HepG2 (cell line): ENCODE measurements at regions not wholly inside any gene's neighbourhood (a gene's known extent, or its start where the extent isn't known, plus 50 kb on each side); places are given as distances from the start of the nearest gene placed in this dataset.

Experiments used
- ATAC-seq: fragments of 200-7000 bp; cut with Tn5 transposase; 3 replicates; pipeline ENCODE4 v1.9.1; 2020; ENCODE audit warnings: mild to moderate bottlenecking, moderate library complexity
- BruUV-seq: library from RNA; stranded (reverse); fragments of 400-500 nt; replicated peaks from 2 replicates; lab custom pipeline; 2021; lab: Mats Ljungman, UMichigan
- CTCF ChIA-PET: fragments of 300-600 bp; formaldehyde crosslinking; extraction: SDS; loops from one replicate; lab custom pipeline; 2021; ENCODE audit warnings: low total read pairs, inconsistent platforms, low intra/inter-chr PET ratio; lab: Yijun Ruan, JAX
- POLR2A ChIA-PET: fragments of 350-600 bp; sonication (Branson Sonifier 250); formaldehyde crosslinking; loops from one replicate; lab custom pipeline; 2020; ENCODE audit warnings: antibody characterized with exemption, inconsistent platforms; lab: Yijun Ruan, JAX
- DNase-seq: peaks from one replicate; pipeline ENCODE4 v3.0.0-alpha.2; 2015; ENCODE audit warnings: low spot score
- FAIRE-seq: peaks from 3 replicates; lab custom pipeline; 2011; peaks lifted over from hg19 to GRCh38; lab: Jason Lieb, UNC
- H2AFZ ChIP-seq: one replicate; pipeline ENCODE4 v1.6.1; 2011; ENCODE audit warnings: low read length, inconsistent platforms
- H3K27ac ChIP-seq: fragments of 300-600 bp; 3 replicates; pipeline ENCODE4 v1.8.0; 2011; ENCODE audit warnings: mixed run types, mild to moderate bottlenecking, mixed read lengths, low read length, inconsistent platforms; ENCODE audit not compliant: insufficient read depth; ENCODE audit errors: extremely low read length
- H3K27me3 ChIP-seq, 2 experiments: fragments of 200-600 bp in 1 of 2; 2 replicates in 1 of 2; 3 replicates in 1 of 2; pipeline versions ENCODE4 v1.6.0 to v1.8.0; 2011; ENCODE audit warnings: low read length in 2 of 2, mild to moderate bottlenecking in 2 of 2, moderate library complexity in 2 of 2, inconsistent platforms in 1 of 2; ENCODE audit not compliant: insufficient read depth in 2 of 2, control insufficient read depth in 1 of 2
- H3K36me3 ChIP-seq, 2 experiments: fragments of 200-600 bp in 1 of 2; replicated peaks in 1 of 2; 2 replicates in 1 of 2; 3 replicates in 1 of 2; pipeline versions ENCODE4 v1.5.1 to v1.8.0; 2011; ENCODE audit warnings: low read length in 2 of 2, inconsistent platforms in 1 of 2; ENCODE audit not compliant: insufficient read depth in 2 of 2, control insufficient read depth in 1 of 2
- H3K4me1 ChIP-seq: 2 replicates; pipeline ENCODE4 v1.5.1; 2012; ENCODE audit warnings: low read length, inconsistent platforms; ENCODE audit not compliant: insufficient read depth
- H3K4me2 ChIP-seq: 2 replicates; pipeline ENCODE4 v1.6.0; 2011; ENCODE audit warnings: low read depth, low read length, inconsistent platforms
- H3K4me3 ChIP-seq, 3 experiments: fragments of 200-600 bp in 1 of 3; sonication (generic), shearing (Covaris generic) in 1 of 3; replicated peaks in 1 of 3; 2 replicates each; pipeline ENCODE4 v1.5.1; 2011 to 2016; ENCODE audit warnings: low read length in 3 of 3, inconsistent platforms in 2 of 3, low read depth in 2 of 3, mild to moderate bottlenecking in 2 of 3, control low read depth in 1 of 3, mixed read lengths in 1 of 3; ENCODE audit not compliant: insufficient read depth in 1 of 3
- H3K79me2 ChIP-seq: one replicate; pipeline ENCODE4 v1.6.1; 2011; ENCODE audit warnings: low read length, inconsistent platforms; ENCODE audit not compliant: insufficient read depth
- H3K9ac ChIP-seq: 2 replicates; pipeline ENCODE4 v1.6.0; 2011; ENCODE audit warnings: mild to moderate bottlenecking, low read depth, low read length, inconsistent platforms; ENCODE audit not compliant: insufficient read depth
- H3K9me3 ChIP-seq: 2 replicates; pipeline ENCODE4 v1.5.1; 2012; ENCODE audit warnings: mild to moderate bottlenecking, low read length
- H4K20me1 ChIP-seq: 2 replicates; pipeline ENCODE4 v1.6.0; 2011; ENCODE audit warnings: inconsistent platforms, mild to moderate bottlenecking, low read length, moderate library complexity; ENCODE audit not compliant: insufficient read depth
- AHR ChIP-seq: IDR thresholded peaks from 2 replicates; pipeline ENCODE4 v1.6.1; 2018; ENCODE audit warnings: missing genetic modification reagents, missing compliant biosample characterization
- ELF1 ChIP-seq: sonication (generic); formaldehyde crosslinking; IDR thresholded peaks from 2 replicates; pipeline ENCODE4 v1.4.0; 2020; ENCODE audit warnings: missing genetic modification reagents
- HOXA3 ChIP-seq: sonication (generic); formaldehyde crosslinking; IDR thresholded peaks from 2 replicates; pipeline ENCODE4 v1.5.0; 2020; ENCODE audit warnings: missing genetic modification reagents
- NCOR1 ChIP-seq: fragments of 200-600 bp; sonication (generic); IDR thresholded peaks from 2 replicates; pipeline ENCODE4 v1.7.0; 2017; ENCODE audit warnings: antibody characterized with exemption, low read length, borderline replicate concordance
- PCBP2 ChIP-seq: fragments of 200-400 bp; formaldehyde crosslinking; optimal IDR thresholded peaks from 2 replicates; pipeline ENCODE3; 2018; ENCODE audit warnings: low read length, low read depth; ENCODE audit not compliant: poor library complexity, severe bottlenecking
- SP140L ChIP-seq: sonication (generic); formaldehyde crosslinking; IDR thresholded peaks from 2 replicates; pipeline ENCODE4 v1.4.0; 2020; ENCODE audit warnings: missing genetic modification reagents, borderline replicate concordance
- ZBTB7A ChIP-seq: sonication (generic); formaldehyde crosslinking; IDR thresholded peaks from 2 replicates; pipeline ENCODE4 v1.8.0; 2022; ENCODE audit warnings: mild to moderate bottlenecking, missing genetic modification reagents
- ZNF180 ChIP-seq: sonication (generic); formaldehyde crosslinking; IDR thresholded peaks from 2 replicates; pipeline ENCODE4 v1.4.0; 2020; ENCODE audit warnings: low read depth, missing genetic modification reagents, borderline replicate concordance
- ZNF256 ChIP-seq: sonication (generic); formaldehyde crosslinking; conservative IDR thresholded peaks from 2 replicates; pipeline ENCODE4 v1.4.0; 2020; ENCODE audit warnings: missing genetic modification reagents
- ZNF644 ChIP-seq: IDR thresholded peaks from 2 replicates; pipeline ENCODE4 v1.6.1; 2016; ENCODE audit warnings: low read depth
- ZSCAN12 ChIP-seq: sonication (generic); formaldehyde crosslinking; IDR thresholded peaks from 2 replicates; pipeline ENCODE4 v1.9.0; 2021; ENCODE audit warnings: mild to moderate bottlenecking, missing genetic modification reagents
- WGBS: methylation state at CpG from one replicate; pipeline ENCODE4 v1.1.6; 2017; ENCODE audit warnings: low lambda C conversion rate; 5-methylcytosine and 5-hydroxymethylcytosine counted together
- in situ Hi-C: cut with HindIII; loops from 2 replicates; pipeline ENCODE4 v1.10.0; 2017; ENCODE audit warnings: low pct_unique_long_range_greater_than_20kb; ENCODE audit not compliant: extremely low pct_ligation_motif_present
- intact Hi-C: fragments of 100-400 bp; cut with micrococcal nuclease; formaldehyde crosslinking; loops from one replicate; pipeline ENCODE4 v1.10.0; 2022; ENCODE audit not compliant: unreplicated experiment
- TF ChIP-seq, protein P1 (sequence below): sonication (generic); formaldehyde crosslinking; IDR thresholded peaks from 2 replicates; pipeline ENCODE4; 2020; ENCODE audit warnings: missing genetic modification reagents, mild to moderate bottlenecking, borderline replicate concordance
- TF ChIP-seq, protein P2 (sequence below): sonication (generic); formaldehyde crosslinking; IDR thresholded peaks from 2 replicates; pipeline ENCODE4 v1.8.1; 2022; ENCODE audit warnings: low read depth, mild to moderate bottlenecking, missing genetic modification reagents
- TF ChIP-seq, protein P3 (sequence below): IDR thresholded peaks from 2 replicates; pipeline ENCODE4 v1.6.1; 2016; ENCODE audit warnings: missing compliant biosample characterization, missing genetic modification reagents, borderline replicate concordance

DNA sequence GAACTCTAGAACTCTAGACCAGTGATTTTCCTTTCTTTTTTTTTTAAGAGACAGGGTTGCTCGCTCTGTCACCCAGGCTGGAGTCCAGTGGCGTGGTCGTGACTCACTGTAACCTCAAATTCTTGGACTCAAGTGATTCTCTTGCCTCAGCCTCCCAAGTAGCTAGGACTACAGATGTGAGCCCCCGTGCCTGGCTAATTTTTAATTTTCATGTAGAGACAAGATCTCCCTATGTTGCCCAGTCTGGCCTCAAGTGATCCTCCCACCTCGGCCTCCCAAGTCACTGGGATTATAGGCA lies 359.6 kb downstream of the SHQ1 start (continued):
- TF ChIP-seq, protein P1, sequence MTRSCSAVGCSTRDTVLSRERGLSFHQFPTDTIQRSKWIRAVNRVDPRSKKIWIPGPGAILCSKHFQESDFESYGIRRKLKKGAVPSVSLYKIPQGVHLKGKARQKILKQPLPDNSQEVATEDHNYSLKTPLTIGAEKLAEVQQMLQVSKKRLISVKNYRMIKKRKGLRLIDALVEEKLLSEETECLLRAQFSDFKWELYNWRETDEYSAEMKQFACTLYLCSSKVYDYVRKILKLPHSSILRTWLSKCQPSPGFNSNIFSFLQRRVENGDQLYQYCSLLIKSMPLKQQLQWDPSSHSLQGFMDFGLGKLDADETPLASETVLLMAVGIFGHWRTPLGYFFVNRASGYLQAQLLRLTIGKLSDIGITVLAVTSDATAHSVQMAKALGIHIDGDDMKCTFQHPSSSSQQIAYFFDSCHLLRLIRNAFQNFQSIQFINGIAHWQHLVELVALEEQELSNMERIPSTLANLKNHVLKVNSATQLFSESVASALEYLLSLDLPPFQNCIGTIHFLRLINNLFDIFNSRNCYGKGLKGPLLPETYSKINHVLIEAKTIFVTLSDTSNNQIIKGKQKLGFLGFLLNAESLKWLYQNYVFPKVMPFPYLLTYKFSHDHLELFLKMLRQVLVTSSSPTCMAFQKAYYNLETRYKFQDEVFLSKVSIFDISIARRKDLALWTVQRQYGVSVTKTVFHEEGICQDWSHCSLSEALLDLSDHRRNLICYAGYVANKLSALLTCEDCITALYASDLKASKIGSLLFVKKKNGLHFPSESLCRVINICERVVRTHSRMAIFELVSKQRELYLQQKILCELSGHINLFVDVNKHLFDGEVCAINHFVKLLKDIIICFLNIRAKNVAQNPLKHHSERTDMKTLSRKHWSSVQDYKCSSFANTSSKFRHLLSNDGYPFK (CRISPR knock-in tag), result no peak
- TF ChIP-seq AHR (no peak), ZBTB7A (no peak), ELF1 (CRISPR knock-in tag) (no peak)

DNA sequence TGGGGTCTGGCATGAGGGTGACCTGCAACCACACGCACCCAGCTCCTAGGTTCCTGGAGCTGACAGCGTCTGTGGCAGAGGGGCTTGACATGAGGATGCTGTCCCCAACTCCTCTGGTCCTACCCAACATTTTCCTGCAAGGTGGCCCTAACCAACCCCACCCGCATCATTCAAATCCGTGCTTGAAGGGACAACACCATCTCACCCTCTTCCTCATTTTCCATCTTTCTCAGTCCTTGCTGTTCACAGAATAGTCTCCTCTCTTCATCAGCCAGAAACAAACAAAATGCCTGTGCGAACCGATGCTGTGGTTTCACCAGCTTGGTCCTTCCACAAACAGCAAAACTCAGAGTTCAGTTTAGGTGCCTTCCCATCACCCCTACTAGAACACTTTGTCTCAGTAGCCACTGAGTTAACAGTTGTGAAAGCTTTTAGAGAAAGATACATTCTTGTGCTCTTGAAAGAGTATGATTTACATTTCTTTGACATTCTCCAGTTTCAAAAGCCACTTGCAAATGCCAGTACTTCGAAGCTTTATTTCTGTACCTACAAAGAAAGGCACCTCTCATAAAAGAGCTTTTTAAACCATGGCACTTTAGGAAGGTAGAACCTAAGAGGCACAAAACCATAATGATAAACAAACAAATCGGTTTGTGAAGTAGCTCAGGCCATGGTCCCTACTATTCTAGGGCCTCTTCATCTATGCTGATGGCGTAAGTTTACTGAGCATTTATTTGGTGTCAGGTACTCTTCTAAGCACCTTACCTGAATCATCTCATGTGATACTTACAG lies 360.1 kb downstream of the SHQ1 start:
- H3K36me3 ChIP-seq, result no peaks in the 10 kb centered on the region
- FAIRE-seq, result no peak
- CTCF ChIA-PET, result no interaction called here
- H3K4me1 ChIP-seq, result peaks cover 28% of the 10 kb centered on the region
- H3K79me2 ChIP-seq, result no peaks in the 10 kb centered on the region
- H3K27ac ChIP-seq, result no peak overlapping the region
- ATAC-seq, result peak; percentile 20; the same call in 1 of the 3 replicates
- DNase-seq, result no peak
- H4K20me1 ChIP-seq, result no peaks in the 10 kb centered on the region
- peak overlapping the region; percentile 42 for H3K4me2 ChIP-seq
- no TSS peak for BruUV-seq
- no peaks in the 10 kb centered on the region for H3K9me3 ChIP-seq
- no peak for TF ChIP-seq PCBP2
- TF ChIP-seq, protein P2, sequence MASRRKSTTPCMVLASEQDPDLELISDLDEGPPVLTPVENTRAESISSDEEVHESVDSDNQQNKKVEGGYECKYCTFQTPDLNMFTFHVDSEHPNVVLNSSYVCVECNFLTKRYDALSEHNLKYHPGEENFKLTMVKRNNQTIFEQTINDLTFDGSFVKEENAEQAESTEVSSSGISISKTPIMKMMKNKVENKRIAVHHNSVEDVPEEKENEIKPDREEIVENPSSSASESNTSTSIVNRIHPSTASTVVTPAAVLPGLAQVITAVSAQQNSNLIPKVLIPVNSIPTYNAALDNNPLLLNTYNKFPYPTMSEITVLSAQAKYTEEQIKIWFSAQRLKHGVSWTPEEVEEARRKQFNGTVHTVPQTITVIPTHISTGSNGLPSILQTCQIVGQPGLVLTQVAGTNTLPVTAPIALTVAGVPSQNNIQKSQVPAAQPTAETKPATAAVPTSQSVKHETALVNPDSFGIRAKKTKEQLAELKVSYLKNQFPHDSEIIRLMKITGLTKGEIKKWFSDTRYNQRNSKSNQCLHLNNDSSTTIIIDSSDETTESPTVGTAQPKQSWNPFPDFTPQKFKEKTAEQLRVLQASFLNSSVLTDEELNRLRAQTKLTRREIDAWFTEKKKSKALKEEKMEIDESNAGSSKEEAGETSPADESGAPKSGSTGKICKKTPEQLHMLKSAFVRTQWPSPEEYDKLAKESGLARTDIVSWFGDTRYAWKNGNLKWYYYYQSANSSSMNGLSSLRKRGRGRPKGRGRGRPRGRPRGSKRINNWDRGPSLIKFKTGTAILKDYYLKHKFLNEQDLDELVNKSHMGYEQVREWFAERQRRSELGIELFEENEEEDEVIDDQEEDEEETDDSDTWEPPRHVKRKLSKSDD (CRISPR knock-in tag), result no peak
- TF ChIP-seq SP140L (CRISPR knock-in tag), result no peak
- no peak for TF ChIP-seq HOXA3 (CRISPR knock-in tag)
- TF ChIP-seq ZSCAN12 (CRISPR knock-in tag), result no peak
- no peak for TF ChIP-seq ZNF644 (CRISPR knock-in tag)
- TF ChIP-seq ZNF180 (CRISPR knock-in tag), result no peak
- TF ChIP-seq NCOR1, result no peak
- no peak for TF ChIP-seq ZNF256 (CRISPR knock-in tag)
- TF ChIP-seq, protein P3, sequence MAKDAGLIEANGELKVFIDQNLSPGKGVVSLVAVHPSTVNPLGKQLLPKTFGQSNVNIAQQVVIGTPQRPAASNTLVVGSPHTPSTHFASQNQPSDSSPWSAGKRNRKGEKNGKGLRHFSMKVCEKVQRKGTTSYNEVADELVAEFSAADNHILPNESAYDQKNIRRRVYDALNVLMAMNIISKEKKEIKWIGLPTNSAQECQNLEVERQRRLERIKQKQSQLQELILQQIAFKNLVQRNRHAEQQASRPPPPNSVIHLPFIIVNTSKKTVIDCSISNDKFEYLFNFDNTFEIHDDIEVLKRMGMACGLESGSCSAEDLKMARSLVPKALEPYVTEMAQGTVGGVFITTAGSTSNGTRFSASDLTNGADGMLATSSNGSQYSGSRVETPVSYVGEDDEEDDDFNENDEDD (CRISPR knock-in tag), result no peak
- TF ChIP-seq, all 625 proteins: peak for 0
- Histone ChIP-seq H3K9ac (no peak overlapping the region), H3K4me3 (no peak overlapping the region), H2AFZ (no peak overlapping the region), H3K27me3 (peaks cover 0 to 5% of the 10 kb centered on the region in 2 experiments; a peak in 2 of 5 replicates)
- intact Hi-C loops, result no loop called here
- 29% methylated on average over 7 of the region's 9 CpGs for WGBS
- in situ Hi-C loops, result no loop called here
- POLR2A ChIA-PET, result no interaction called here
